Loucy (cell line): ENCODE measurements at regions not wholly inside any gene's neighbourhood (a gene's known extent, or its start where the extent isn't known, plus 50 kb on each side); places are given as distances from the start of the nearest gene placed in this dataset.

Experiments used
- H2AFZ ChIP-seq: fragments of 200-600 bp; sonication (generic); 2 replicates; pipeline ENCODE4 v1.6.0; 2016; ENCODE audit warnings: antibody characterized with exemption, mild to moderate bottlenecking, low read length, moderate library complexity
- H3F3A ChIP-seq: fragments of 200-600 bp; 2 replicates; pipeline ENCODE4 v1.6.0; 2016; ENCODE audit warnings: antibody characterized with exemption, low read depth, mild to moderate bottlenecking
- H3K27me3 ChIP-seq: fragments of 200-600 bp; sonication (generic); 2 replicates; pipeline ENCODE4 v1.6.1; 2014; ENCODE audit warnings: low read length, mild to moderate bottlenecking; ENCODE audit not compliant: insufficient read depth, poor library complexity, severe bottlenecking
- H3K36me3 ChIP-seq: fragments of 200-600 bp; sonication (generic); 2 replicates; pipeline ENCODE4 v1.6.1; 2016; ENCODE audit warnings: low read length; ENCODE audit not compliant: insufficient read depth
- H3K4me1 ChIP-seq: fragments of 200-600 bp; sonication (generic); 2 replicates; pipeline ENCODE4 v1.5.1; 2014; ENCODE audit warnings: low read length, mild to moderate bottlenecking; ENCODE audit not compliant: insufficient read depth, poor library complexity, severe bottlenecking
- H3K4me2 ChIP-seq: fragments of 200-600 bp; sonication (generic); 2 replicates; pipeline ENCODE4 v1.6.0; 2014; ENCODE audit warnings: antibody characterized with exemption, low read length, low read depth, mild to moderate bottlenecking; ENCODE audit not compliant: poor library complexity, severe bottlenecking
- H3K4me3 ChIP-seq: fragments of 200-600 bp; sonication (generic); 2 replicates; pipeline ENCODE4 v1.5.1; 2014; ENCODE audit warnings: low read length, mild to moderate bottlenecking, mixed read lengths; ENCODE audit not compliant: poor library complexity, severe bottlenecking
- H3K79me2 ChIP-seq: fragments of 200-600 bp; sonication (generic); 2 replicates; pipeline ENCODE4 v1.6.1; 2014; ENCODE audit warnings: low read length; ENCODE audit not compliant: insufficient read depth
- H3K9ac ChIP-seq: fragments of 200-600 bp; sonication (generic); 2 replicates; pipeline ENCODE4 v1.6.0; 2014; ENCODE audit warnings: mild to moderate bottlenecking, low read depth, low read length, moderate library complexity; ENCODE audit not compliant: poor library complexity, severe bottlenecking
- H3K9me2 ChIP-seq: fragments of 200-600 bp; sonication (generic); replicated peaks from 2 replicates; pipeline ENCODE4 v1.6.1; 2016; ENCODE audit warnings: low read depth, low read length, mixed read lengths
- H3K9me3 ChIP-seq: fragments of 200-600 bp; sonication (generic); 2 replicates; pipeline ENCODE4 v1.6.1; 2014; ENCODE audit warnings: mild to moderate bottlenecking, antibody characterized with exemption, low read length, low read depth; ENCODE audit not compliant: insufficient read depth
- H4K20me1 ChIP-seq: fragments of 200-600 bp; sonication (generic); 2 replicates; pipeline ENCODE4 v1.6.0; 2014; ENCODE audit warnings: antibody characterized with exemption, low read length, mild to moderate bottlenecking; ENCODE audit not compliant: insufficient read depth, poor library complexity, severe bottlenecking
- CTCF ChIP-seq: fragments of 200-600 bp; sonication (generic); conservative IDR thresholded peaks from 2 replicates; pipeline ENCODE4 v1.5.1; 2014; ENCODE audit warnings: mild to moderate bottlenecking, antibody characterized with exemption, low read length
- EZH2phosphoT487 ChIP-seq: fragments of 200-600 bp; IDR thresholded peaks from 2 replicates; pipeline ENCODE4 v1.6.1; 2018; ENCODE audit warnings: antibody characterized with exemption, mild to moderate bottlenecking, moderate library complexity, borderline replicate concordance

GRCh38 chrX:7262551-7262950, 114.6 kb upstream of the PUDP start:
- H3K9me3 ChIP-seq, result no peaks in the 10 kb centered on the region
- no peaks in the 10 kb centered on the region for H4K20me1 ChIP-seq
- H3K4me3 ChIP-seq, result no peak overlapping the region
- no peak overlapping the region for H3K9ac ChIP-seq
- no peaks in the 10 kb centered on the region for H3K27me3 ChIP-seq
- no peaks in the 10 kb centered on the region for H3K4me1 ChIP-seq
- no peak overlapping the region for H2AFZ ChIP-seq
- TF ChIP-seq CTCF (no peak), EZH2phosphoT487 (no peak)
- H3K9me2 ChIP-seq, result no peaks in the 10 kb centered on the region
- peaks cover 8% of the 10 kb centered on the region; the same call in 1 of the 2 replicates for H3K36me3 ChIP-seq
- H3K79me2 ChIP-seq, result no peaks in the 10 kb centered on the region
- no peak overlapping the region for H3K4me2 ChIP-seq
- no peaks in the 10 kb centered on the region for H3F3A ChIP-seq

- no peak overlapping the region for H3K4me2 ChIP-seq
- TF ChIP-seq EZH2phosphoT487, result no peak
- no peak for TF ChIP-seq CTCF
- peaks cover 16% of the 10 kb centered on the region; the same call in 1 of the 2 replicates for H3K36me3 ChIP-seq
Measured at GRCh38 chrX:7261672-7262332, 113.8 kb upstream of the PUDP start.

GRCh38 chrX:7254144-7254543, 106.2 kb upstream of the PUDP start:
- H3K79me2 ChIP-seq, result no peaks in the 10 kb centered on the region
- no peak overlapping the region for H3K4me3 ChIP-seq
- no peak overlapping the region for H2AFZ ChIP-seq
- no peaks in the 10 kb centered on the region for H3K9me2 ChIP-seq
- H3K9me3 ChIP-seq, result no peaks in the 10 kb centered on the region
- H3K27me3 ChIP-seq, result no peaks in the 10 kb centered on the region
- TF ChIP-seq EZH2phosphoT487 (no peak), CTCF (no peak)
- no peak overlapping the region for H3K4me2 ChIP-seq
- H3K36me3 ChIP-seq, result peaks cover 38% of the 10 kb centered on the region; the same call in 1 of the 2 replicates
- H4K20me1 ChIP-seq, result no peaks in the 10 kb centered on the region
- H3K9ac ChIP-seq, result no peak overlapping the region
- no peaks in the 10 kb centered on the region for H3F3A ChIP-seq
- H3K4me1 ChIP-seq, result no peaks in the 10 kb centered on the region

More at GRCh38 chrX:7261672-7262332, 113.8 kb upstream of the PUDP start:
- H3K9me3 ChIP-seq, result no peaks in the 10 kb centered on the region
- H3K4me3 ChIP-seq, result no peak overlapping the region
- H2AFZ ChIP-seq, result no peak overlapping the region
- H3F3A ChIP-seq, result no peaks in the 10 kb centered on the region
- no peaks in the 10 kb centered on the region for H3K27me3 ChIP-seq
- no peaks in the 10 kb centered on the region for H3K4me1 ChIP-seq
- H3K9ac ChIP-seq, result no peak overlapping the region
- H4K20me1 ChIP-seq, result no peaks in the 10 kb centered on the region
- no peaks in the 10 kb centered on the region for H3K9me2 ChIP-seq
- no peaks in the 10 kb centered on the region for H3K79me2 ChIP-seq
